ENCODE measurements at regions not wholly inside any gene's neighbourhood (a gene's known extent, or its start where the extent isn't known, plus 50 kb on each side); places are given as distances from the start of the nearest gene placed in this dataset.

GRCh38 chr18:75133721-75134610 is 75.0 kb downstream of the PTGR3 start:
- peak; percentile 63 for DNase-seq (ENCODE audit: insufficient read length, low spot score, missing footprints)
- Histone ChIP-seq H3K4me1 (ENCODE audit: insufficient read depth, low read length) (peaks cover 18% of the 10 kb centered on the region), H4K20me1 (ENCODE audit: insufficient read depth, low read length) (no peaks in the 10 kb centered on the region), H3K27ac (ENCODE audit: low read depth, low read length) (no peak overlapping the region), H3K4me3 (ENCODE audit: insufficient read depth, low read length) (no peak overlapping the region), H2AFZ (ENCODE audit: low read length) (no peak overlapping the region), H3K27me3 (ENCODE audit: insufficient read depth, low read length) (peaks cover 24% of the 10 kb centered on the region), H3K79me2 (ENCODE audit: insufficient read depth, low read length) (no peaks in the 10 kb centered on the region), H3K36me3 (ENCODE audit: insufficient read depth, low read length) (no peaks in the 10 kb centered on the region), H3K9me3 (ENCODE audit: low read depth, low read length) (no peaks in the 10 kb centered on the region), H3K4me2 (ENCODE audit: insufficient read depth, low read length) (no peak overlapping the region)
- TF ChIP-seq CTCF (IDR thresholded peaks at IDR 0.05; ENCODE audit: extremely low read depth, low read depth, low read length), result no peak

GRCh38 chr18:75132931-75133525 is 75.9 kb downstream of the PTGR3 start:
- no peak overlapping the region for H3K4me3 ChIP-seq (ENCODE audit: insufficient read depth, low read length)
- H3K4me2 ChIP-seq (ENCODE audit: insufficient read depth, low read length), result no peak overlapping the region
- H3K4me1 ChIP-seq (ENCODE audit: insufficient read depth, low read length), result peaks cover 18% of the 10 kb centered on the region
- peak; percentile 51 for DNase-seq (ENCODE audit: insufficient read length, low spot score, missing footprints)
- H3K36me3 ChIP-seq (ENCODE audit: insufficient read depth, low read length), result no peaks in the 10 kb centered on the region
- no peak overlapping the region for H2AFZ ChIP-seq (ENCODE audit: low read length)
- no peak overlapping the region for H3K27ac ChIP-seq (ENCODE audit: low read depth, low read length)
- no peaks in the 10 kb centered on the region for H3K9me3 ChIP-seq (ENCODE audit: low read depth, low read length)
- no peak for TF ChIP-seq CTCF (IDR thresholded peaks at IDR 0.05; ENCODE audit: extremely low read depth, low read depth, low read length)
- H4K20me1 ChIP-seq (ENCODE audit: insufficient read depth, low read length), result no peaks in the 10 kb centered on the region
- H3K27me3 ChIP-seq (ENCODE audit: insufficient read depth, low read length), result peaks cover 24% of the 10 kb centered on the region
- H3K79me2 ChIP-seq (ENCODE audit: insufficient read depth, low read length), result no peaks in the 10 kb centered on the region

GRCh38 chr18:75132098-75132870 is 76.7 kb downstream of the PTGR3 start:
- H3K4me1 ChIP-seq (ENCODE audit: insufficient read depth, low read length), result peaks cover 18% of the 10 kb centered on the region
- peaks cover 24% of the 10 kb centered on the region for H3K27me3 ChIP-seq (ENCODE audit: insufficient read depth, low read length)
- peak; percentile 17 for DNase-seq (ENCODE audit: insufficient read length, low spot score, missing footprints)
- no peak overlapping the region for H2AFZ ChIP-seq (ENCODE audit: low read length)
- no peak overlapping the region for H3K27ac ChIP-seq (ENCODE audit: low read depth, low read length)
- no peaks in the 10 kb centered on the region for H3K9me3 ChIP-seq (ENCODE audit: low read depth, low read length)
- H3K4me3 ChIP-seq (ENCODE audit: insufficient read depth, low read length), result peak overlapping the region; percentile 63
- H3K4me2 ChIP-seq (ENCODE audit: insufficient read depth, low read length), result peak overlapping the region; percentile 87
- H3K36me3 ChIP-seq (ENCODE audit: insufficient read depth, low read length), result no peaks in the 10 kb centered on the region
- no peaks in the 10 kb centered on the region for H3K79me2 ChIP-seq (ENCODE audit: insufficient read depth, low read length)
- no peaks in the 10 kb centered on the region for H4K20me1 ChIP-seq (ENCODE audit: insufficient read depth, low read length)
- TF ChIP-seq CTCF (IDR thresholded peaks at IDR 0.05; ENCODE audit: extremely low read depth, low read depth, low read length), result no peak
